G401 (cell line): ENCODE measurements at regions not wholly inside any gene's neighbourhood (a gene's known extent, or its start where the extent isn't known, plus 50 kb on each side); places are given as distances from the start of the nearest gene placed in this dataset.
"Not testable (repeated sequence)": the region's sequence is repeated elsewhere in the genome, so short reads cannot be mapped to it uniquely, and the experiment has no call there.

ENCODE experiments used
- DNase-seq: peaks from one replicate; pipeline ENCODE4 v3.0.0-alpha.2; 2015; ENCODE audit warnings: low spot score
- in situ Hi-C: cut with HindIII; loops from 2 replicates; pipeline ENCODE4 v1.10.0; 2016; ENCODE audit warnings: low sequenced_read_pairs, mixed read lengths

DNA sequence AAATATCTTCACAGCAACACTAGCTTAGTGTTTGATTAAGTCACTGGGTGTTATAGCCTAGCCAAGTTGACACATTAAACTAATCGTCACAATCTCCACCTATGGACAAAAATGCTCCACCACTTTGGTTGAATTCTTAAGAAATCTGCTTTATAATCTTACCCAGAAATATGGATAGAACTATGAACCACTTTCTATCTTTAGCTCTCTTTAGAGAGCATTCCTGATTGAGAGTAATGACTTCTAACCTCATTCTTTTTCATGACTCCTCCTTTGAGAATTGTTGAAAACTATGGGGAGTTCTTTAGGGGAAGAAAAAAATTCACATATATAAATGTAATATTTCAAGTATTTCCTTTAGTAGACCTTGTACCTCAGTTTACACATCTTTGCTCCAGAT lies 1282.2 kb upstream of the ZEB2 start:
- in situ Hi-C loops, result no loop called here
- DNase-seq, result no peak

DNA sequence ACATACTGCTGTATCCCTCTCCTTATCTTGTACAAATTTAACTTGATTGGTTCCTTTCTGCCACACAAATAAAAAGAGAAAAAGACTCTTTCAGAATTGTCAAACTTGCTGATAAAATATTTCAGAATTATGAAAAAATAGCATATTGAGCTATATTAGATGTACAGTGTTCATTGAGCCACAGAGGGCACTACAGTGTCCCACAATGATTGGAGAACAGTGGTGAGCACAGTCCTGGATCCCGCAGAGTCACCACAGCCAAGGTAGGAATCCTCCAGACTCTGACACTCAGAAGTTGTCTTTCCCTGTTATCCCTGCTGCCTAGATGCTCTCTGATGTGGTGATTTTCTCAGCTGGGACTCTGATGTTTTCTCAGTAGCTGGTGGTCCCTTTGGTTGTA lies 1281.3 kb upstream of the ZEB2 start:
- DNase-seq, result no peak
- in situ Hi-C loops, result no loop called here

DNA sequence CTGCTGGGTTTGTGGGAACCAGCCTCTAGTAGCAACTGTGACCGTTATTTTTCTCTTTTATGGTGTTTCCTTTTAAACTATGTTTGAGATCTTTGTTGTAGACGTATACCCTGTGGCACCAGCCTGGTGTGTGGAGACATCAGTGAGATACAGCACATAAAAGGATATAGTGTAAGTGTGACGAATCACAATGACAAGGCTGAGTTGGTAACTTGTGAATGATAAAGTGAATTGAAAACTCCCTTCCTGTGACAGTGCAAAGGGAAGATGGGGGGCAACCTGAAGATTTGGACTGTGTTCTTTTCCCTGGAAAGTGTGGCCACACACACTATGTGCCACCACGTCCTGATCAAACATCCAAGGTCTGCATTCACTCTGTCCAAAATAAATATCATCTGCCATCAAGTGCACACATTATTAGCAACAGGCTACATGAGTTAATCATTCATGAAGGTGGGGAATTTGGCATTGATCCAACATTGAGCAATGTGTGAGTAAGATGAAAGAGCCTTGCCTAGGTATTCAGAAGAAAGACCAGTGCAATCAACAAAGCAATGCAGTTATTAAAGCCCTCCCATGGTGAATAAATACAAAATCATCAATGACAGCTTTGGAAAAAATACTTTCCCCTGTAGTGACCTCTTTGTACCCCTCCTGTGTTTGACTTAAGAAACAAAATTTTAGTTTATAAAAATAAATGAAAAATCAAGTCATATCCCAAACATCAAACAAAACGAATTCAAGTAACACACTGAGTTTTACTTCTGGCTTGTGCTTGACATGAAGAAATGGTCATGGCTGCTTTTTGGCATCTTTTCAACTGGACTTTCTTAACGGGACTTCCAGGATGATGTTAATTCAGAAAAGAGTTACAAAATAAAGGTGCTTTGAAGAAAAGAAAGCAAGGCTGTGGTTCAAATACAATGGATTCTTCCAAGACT lies 1280.5 kb upstream of the ZEB2 start:
- in situ Hi-C loops, result no loop called here
- no peak for DNase-seq

DNA sequence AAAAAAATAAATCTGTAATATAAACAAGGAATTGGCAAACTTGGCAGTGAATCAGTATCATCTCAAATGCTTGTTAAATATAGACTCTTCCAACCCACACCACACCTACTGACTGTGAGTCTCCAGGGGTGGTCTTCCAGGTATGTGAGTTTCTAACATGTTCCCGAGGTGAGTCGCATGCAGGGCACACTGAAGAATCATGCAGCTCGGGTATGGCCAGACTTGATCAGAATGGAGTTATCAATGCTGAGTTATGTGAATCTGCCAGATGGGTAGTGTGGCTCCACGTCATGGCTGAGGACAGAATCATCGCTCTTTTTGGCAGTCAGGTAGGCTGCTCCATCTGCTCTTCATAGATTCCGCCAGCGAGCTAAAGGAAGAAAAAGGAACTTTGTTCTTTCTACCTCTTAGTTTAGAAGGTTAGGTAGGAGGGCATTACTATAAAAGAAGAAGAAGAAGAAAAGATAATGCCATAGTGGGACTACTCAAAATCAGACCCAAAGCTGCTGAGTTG lies 1279.7 kb upstream of the ZEB2 start:
- DNase-seq, result no peak
- in situ Hi-C loops, result no loop called here

DNA sequence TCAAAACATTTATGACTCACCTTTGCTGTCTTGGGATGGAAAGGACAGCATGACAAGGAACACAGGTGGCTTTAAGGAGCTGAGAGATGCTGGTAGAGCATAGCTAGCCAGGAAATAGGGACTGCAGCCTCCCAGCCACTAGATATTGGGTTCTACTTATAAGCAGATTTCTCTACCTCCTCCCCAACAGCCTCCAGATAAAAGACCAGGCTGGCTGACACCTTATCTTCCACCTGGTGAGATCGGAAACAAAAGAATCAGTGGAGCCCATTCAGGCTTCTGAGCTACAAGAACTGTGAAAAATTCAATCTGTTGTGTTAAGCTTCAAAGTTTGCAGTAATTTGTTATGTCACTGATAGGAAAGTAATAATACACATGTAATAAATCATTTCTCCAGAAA lies 1278.5 kb upstream of the ZEB2 start:
- DNase-seq, result no peak
- in situ Hi-C loops, result no loop called here

DNA sequence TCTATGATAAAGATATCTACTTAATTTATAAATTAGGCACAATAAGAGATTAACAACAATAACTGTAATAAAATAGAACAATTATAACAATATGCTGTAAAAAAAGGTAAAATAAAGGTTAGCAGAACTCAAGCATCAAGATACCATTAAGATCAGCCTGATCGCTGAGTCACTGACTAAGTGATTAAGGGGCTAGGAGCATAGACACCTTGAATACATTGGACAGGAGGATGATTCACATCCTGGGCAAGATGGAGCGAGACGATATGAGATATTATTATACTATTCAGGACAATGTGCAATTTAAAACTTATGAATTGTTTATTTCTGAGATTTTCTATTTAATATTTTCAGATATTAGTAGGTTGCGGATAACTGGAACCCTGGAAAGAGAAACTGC lies 1277.8 kb upstream of the ZEB2 start:
- no peak for DNase-seq
- in situ Hi-C loops, result no loop called here

DNA sequence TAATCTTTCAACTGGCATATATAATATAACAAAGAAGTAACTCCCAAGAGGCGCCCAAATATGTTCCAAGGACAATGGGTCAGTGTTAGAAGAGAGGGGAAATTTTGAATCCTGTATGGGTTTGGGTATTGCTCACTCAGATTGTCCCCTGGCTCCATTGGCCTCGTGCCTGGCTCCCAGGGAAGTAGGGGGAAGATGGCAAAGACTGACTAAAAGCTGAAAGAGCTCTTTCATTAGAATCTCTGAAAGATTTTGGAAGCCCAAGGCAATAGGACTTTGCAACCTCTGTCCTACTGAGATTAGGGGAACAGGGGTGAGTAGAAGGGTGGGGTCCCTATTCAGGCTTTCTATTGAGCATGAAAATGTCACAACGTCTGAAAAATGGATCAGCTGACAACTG lies 1272.8 kb upstream of the ZEB2 start:
- no peak for DNase-seq
- in situ Hi-C loops, result no loop called here

DNA sequence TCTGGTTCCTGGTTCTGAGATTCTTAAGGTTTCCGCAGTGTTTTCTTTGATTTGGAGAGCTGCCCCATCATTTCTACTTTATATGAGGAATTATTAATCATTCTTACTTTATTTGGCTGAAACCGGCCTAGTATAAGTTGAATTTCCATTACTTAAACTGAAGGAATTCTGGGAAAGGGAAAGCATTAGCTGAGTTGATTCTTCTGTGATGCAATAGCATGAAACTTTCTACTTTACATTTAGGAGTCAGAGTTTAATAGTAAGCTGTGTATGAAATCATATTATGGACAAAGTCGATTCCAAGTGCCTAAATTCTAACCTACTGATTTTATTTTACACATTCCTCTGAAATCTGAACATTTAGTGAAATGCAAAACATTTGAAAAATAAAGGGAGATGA lies 1269.7 kb upstream of the ZEB2 start:
- in situ Hi-C loops, result no loop called here
- no peak for DNase-seq

DNA sequence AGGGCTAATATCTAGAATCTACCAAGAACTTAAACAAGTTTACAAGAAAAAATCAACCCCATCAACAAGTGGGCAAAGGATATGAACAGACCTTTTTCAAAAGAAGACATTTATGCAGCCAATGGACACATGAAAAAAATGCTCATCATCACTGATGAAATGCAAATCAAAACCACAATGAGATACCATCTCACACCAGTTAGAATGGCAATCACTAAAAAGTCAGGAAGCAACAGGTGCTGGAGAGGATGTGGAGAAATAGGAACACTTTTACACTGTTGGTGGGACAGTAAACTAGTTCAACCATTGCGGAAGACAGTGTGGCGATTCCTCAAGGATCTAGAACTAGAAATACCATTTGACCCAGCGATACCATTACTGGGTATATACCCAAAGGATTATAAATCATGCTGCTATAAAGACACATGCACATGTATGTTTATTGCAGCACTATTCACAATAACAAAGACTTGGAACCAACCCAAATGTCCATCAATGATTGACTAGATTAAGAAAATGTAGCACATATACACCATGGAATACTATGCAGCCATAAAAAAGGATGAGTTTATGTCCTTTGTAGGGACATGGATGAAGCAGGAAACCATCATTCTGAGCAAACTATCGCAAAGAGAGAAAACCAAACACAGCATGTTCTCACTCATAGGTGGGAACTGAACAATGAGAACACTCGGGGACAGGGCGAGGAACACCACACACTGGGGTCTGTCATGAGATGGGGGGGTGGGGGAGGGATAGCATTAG lies 1267.9 kb upstream of the ZEB2 start:
- DNase-seq, in situ Hi-C loops: not testable (repeated sequence)

DNA sequence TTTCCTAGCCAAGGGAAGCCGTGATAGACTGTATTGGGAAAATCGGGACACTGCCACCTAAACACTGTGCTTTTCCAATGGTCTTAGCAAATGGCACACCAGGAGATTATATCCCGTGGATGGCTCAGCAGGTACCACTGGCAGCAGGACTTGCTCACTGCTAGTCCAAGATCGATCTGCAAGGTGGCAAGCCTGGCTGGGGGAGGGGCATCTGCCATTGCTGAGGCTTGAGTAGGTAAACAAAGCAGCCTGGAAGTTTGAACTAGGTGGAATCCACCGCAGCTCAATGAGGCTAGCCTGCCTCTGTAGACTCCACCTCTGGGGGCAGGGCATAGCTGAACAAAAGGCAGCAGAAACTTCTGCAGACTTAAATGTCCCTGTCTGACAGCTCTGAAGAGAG lies 1262.7 kb upstream of the ZEB2 start:
- DNase-seq, in situ Hi-C loops: not testable (repeated sequence)

DNA sequence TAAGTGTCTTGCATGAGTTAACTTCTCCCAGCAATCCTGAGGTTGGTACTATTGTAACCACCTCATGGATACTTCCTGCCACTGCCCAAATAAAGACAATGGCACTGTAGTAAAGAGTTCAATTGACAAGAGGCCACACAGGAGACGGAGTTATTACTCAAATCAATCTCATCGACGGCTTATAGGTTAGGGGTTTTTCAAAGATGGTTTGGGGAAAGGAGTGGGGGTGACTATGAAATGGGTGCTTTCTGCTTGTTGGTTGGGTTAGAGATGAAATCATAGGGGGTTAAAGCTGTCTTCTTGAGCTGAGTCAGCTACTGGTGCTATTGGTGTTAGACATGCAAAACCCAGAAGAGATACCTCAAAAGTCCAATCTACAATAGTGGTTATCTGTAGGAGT lies 1258.0 kb upstream of the ZEB2 start:
- DNase-seq, result no peak
- in situ Hi-C loops, result no loop called here

DNA sequence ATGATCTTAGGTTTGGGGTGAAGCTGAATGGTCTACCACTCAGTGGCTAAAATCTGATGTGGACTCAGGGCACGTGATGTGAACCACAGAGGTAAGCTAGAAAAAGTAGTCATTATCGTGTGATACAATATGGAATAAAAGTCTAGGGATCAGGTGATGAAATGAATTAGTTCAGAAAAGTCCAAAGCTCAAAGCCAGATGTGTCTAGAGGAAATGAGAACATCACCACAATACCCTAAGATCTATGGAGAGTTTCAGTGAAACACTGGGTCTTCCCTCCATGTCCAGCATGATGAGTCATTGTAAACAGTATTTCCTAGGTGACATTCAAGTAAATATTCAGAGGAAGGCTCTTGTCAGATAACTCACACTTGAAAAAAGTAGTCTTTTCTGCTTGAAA lies 1257.4 kb upstream of the ZEB2 start:
- DNase-seq, result no peak
- in situ Hi-C loops, result no loop called here

DNA sequence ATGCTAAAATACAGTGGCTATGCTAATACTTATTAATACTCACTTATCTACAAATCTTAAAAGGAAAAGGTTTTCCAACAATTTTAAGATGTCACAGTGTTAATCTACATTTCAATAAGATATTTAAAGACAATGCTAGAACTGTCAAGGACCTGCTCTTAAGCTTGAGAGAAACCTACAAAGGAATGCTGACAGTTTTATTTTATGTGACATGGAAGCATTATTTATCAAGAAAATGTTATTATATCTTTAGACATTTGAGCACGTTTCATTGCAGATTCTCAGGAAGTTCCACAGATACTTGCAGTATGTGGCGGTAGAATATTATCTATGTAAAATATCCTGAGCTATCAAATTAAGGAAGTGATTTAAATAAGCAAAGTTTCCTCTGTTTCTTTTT lies 1255.7 kb upstream of the ZEB2 start:
- no peak for DNase-seq
- in situ Hi-C loops, result no loop called here

DNA sequence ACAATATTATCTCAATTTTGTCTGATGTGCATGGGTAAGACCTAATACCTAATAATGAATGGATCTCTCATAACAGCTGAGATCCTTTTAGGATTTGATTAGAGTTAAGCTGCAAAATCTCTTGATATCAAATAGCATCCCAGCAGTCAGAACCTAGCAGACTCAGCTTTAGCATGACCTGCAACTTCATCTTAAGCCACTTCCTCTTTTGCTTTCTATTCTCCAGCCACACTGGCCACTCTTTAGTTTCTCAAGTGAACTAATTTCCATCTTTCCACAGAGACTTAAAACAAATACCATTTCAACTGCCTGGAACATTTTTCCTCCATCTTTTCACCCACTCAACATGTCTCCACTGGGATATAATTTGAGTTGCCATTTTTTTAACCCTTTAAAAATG lies 1251.6 kb upstream of the ZEB2 start:
- in situ Hi-C loops, result no loop called here
- no peak for DNase-seq

DNA sequence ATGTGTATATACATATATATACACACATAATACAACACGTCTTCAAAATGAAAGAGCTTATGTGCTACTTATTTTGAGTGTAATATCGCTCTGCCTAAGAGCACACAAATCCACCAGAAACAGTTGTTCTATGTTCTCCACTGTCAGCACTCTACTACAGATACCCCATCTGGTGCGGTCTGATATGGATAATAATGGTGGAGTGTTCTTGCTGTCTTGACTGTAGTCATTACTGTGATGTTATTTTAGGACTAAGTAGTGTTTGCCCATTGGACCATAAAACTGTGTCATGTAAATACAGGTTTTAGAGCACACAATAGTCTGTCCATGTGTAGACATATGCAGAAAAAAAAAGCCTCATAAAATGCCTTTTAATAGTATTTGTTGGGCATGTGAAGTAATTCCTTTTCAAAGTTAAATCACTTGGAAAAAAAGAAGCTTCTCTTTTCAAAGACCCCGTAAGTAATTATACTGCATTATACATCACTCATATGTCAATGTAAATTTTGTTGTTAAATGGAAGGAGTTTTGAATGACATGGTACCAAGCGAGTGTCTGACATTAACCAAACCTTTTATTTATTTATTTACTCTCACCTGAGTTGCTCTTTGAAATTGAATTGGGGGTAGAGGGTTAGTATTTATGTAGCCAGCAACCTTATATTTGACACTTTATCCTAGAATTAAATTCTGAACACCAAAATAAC lies 1249.2 kb upstream of the ZEB2 start:
- no peak for DNase-seq
- in situ Hi-C loops, result no loop called here

DNA sequence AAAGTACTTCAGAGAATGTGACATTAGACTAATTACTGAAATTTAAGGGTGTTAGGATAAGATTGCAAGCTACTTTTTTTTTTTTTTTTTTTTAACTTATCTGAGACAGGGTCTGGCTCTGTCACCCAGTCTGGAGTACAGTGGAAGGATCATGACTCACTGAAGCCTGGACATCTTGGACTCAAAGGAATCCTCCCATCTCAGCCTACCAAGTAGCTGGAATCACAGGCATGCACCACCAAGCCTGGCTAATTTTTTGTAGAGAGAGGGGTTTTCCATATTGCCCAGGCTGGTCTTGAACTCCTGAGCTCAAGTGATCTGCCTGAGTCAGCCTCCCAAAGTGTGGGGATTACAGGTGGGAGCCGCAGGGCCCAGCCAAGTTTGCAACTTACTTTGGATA lies 1246.0 kb upstream of the ZEB2 start:
- in situ Hi-C loops, result no loop called here

DNA sequence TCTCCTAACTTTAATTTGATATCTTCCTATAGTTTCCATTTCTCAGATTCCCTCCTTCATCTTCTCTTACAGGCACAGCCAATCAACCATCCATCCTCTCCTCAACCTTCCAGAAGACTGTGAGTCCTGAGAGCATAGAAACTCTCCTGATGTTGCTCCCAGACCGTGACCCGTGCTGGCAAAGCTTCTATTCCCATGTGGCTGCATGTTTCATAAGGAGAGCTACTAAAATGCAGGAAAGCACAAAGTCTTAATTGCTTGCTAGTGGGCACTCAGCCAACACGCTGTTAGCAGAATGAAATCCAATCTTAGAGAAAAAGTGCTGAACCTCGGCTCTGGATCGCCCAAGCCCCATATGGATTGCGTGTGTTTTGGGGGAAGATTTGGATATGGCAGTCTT lies 1244.7 kb upstream of the ZEB2 start:
- DNase-seq, result no peak
- in situ Hi-C loops, result no loop called here

More for the DNA sequence above, 1246.0 kb upstream of the ZEB2 start:
- no peak for DNase-seq

DNA sequence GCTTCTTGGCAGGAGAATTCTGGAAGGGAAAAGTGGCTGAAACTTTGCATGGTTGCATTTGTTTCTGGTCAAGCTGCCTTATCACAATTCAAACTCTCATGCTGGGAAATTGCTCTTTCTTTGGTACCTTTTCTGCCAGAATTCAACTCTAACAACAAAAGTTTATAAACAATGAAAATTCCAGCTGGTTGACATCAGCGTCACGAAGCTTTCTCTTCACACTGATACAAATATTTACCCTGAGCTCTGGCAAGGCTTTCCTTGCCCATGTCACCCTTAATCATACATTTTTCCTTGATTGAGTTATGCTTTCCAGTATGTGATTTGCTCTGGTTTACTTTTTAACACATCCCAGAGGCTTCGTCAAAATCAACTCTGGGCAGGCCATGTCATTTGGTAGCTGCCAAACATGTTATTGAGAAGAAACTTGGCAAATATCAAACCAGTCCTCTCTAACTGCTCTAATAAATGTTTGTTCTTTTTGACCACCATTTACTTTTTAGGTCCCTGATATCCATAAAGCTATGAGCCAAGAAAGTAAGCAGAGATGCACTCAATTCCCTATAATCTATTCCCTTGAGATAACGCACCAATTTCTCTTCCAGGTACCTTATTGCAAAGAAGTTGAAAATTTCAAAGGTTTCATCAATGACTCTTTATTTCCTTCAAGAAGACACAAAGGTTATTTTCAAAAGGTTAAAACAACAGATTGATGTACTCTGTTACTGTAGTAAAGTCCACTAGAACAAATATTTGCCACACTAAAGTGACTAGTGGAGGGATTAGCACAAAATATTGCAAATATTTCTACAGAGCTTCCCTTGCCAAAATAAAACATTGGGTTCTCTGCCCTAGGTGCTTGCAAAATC lies 1241.1 kb upstream of the ZEB2 start:
- DNase-seq, result no peak
- in situ Hi-C loops, result no loop called here
